Stomach (tissue), 8 donors: ENCODE measurements at regions not wholly inside any gene's neighbourhood (a gene's known extent, or its start where the extent isn't known, plus 50 kb on each side); places are given as distances from the start of the nearest gene placed in this dataset.
A peak's percentile ranks its signal among the peaks of the same experiment; 100 is the strongest.

Source experiments
- DNase-seq, 2 donors: peaks; one replicate each; pipeline versions ENCODE4 v3.0.0 to v3.0.0-alpha.2; 2013 to 2019
- H3K27ac ChIP-seq, 5 donors: fragments of 200-600 bp in 4 of 5; sonication (generic) in 4 of 5; one replicate each; pipeline ENCODE4 v1.5.1; 2013 to 2019; ENCODE audit warnings: mild to moderate bottlenecking in 1 of 5, moderate library complexity in 1 of 5
- H3K27me3 ChIP-seq, 3 donors: fragments of 200-600 bp; sonication (generic); one replicate each; pipeline ENCODE4 v1.5.1; 2017 to 2019; ENCODE audit warnings: mixed run types in 1 of 3
- H3K36me3 ChIP-seq, 4 donors: fragments of 200-600 bp; sonication (generic); 1 replicate in 3 of 4; 2 replicates in 1 of 4; pipeline ENCODE4 v1.5.1; 2016 to 2019
- H3K4me1 ChIP-seq, 4 donors: fragments of 200-600 bp; sonication (generic); one replicate each; pipeline ENCODE4 v1.5.1; 2016 to 2019
- H3K4me3 ChIP-seq, 4 donors: fragments of 200-600 bp; sonication (generic) in 3 of 4; one replicate each; pipeline ENCODE4 v1.5.1; 2016 to 2019; ENCODE audit warnings: mild to moderate bottlenecking in 1 of 4
- H3K9me3 ChIP-seq, 4 donors: fragments of 200-600 bp; sonication (generic); one replicate each; pipeline ENCODE4 v1.5.1; 2016 to 2019
- EP300 ChIP-seq: sonication (generic); formaldehyde crosslinking; IDR thresholded peaks from one replicate; pipeline ENCODE4 v1.6.1; 2017; ENCODE audit warnings: antibody characterized with exemption
- POLR2A ChIP-seq, 4 donors: fragments of 450-650 bp; IDR thresholded peaks; one replicate each; pipeline ENCODE4 v1.6.1; 2016; ENCODE audit warnings: antibody characterized with exemption in 4 of 4, control low read depth in 2 of 4, mild to moderate bottlenecking in 1 of 4, moderate library complexity in 1 of 4
- POLR2AphosphoS5 ChIP-seq, 3 donors: sonication (generic); formaldehyde crosslinking; IDR thresholded peaks; one replicate each; pipeline ENCODE4 v1.6.1; 2016; ENCODE audit warnings: antibody characterized with exemption in 3 of 3
- WGBS, 5 donors: extraction: QIAGEN DNeasy Blood & Tissue Kit in 3 of 5; methylation state at CpG; one replicate each; pipeline versions ENCODE4 v1.1.5 to v1.1.7; 2013 to 2018; 5-methylcytosine and 5-hydroxymethylcytosine counted together
- intact Hi-C: fragments of 100-400 bp; cut with DNase I; formaldehyde crosslinking; loops from one replicate; pipeline ENCODE4 v1.15.1; 2023; ENCODE audit warnings: low total_unique reads
- TF ChIP-seq, protein P1 (sequence below), 7 experiments: fragments of 450-650 bp in 4 of 7; fragments of 200-600 bp in 3 of 7; sonication (generic) in 3 of 7; IDR thresholded peaks; one replicate each; pipeline ENCODE4 v1.5.1; 2016 to 2019; ENCODE audit warnings: antibody characterized with exemption in 7 of 7, control low read depth in 2 of 7, mild to moderate bottlenecking in 1 of 7
- donor health status: healthy with polysubstance abuse.
- donor health status: Bipolar disorder and iron deficiency.
- donor health status: healthy.

DNA sequence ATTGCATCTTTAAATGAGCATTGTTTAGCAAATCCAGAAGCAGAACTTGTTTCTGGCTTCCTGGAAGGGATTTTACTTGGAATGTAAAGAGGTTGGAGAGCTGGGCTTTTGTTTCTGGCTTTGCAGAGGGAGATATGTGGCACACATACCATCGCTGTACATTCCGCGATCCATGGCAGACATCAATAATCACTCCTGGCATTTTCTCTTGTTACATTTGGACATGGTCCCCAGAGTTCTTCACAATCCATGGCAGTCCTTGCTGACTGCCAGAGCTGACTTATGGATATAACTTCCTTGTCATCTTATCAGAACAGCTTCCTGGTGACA lies 445.6 kb upstream of the SPRED2 start:
- no peak overlapping the region for H3K4me3 ChIP-seq

DNA sequence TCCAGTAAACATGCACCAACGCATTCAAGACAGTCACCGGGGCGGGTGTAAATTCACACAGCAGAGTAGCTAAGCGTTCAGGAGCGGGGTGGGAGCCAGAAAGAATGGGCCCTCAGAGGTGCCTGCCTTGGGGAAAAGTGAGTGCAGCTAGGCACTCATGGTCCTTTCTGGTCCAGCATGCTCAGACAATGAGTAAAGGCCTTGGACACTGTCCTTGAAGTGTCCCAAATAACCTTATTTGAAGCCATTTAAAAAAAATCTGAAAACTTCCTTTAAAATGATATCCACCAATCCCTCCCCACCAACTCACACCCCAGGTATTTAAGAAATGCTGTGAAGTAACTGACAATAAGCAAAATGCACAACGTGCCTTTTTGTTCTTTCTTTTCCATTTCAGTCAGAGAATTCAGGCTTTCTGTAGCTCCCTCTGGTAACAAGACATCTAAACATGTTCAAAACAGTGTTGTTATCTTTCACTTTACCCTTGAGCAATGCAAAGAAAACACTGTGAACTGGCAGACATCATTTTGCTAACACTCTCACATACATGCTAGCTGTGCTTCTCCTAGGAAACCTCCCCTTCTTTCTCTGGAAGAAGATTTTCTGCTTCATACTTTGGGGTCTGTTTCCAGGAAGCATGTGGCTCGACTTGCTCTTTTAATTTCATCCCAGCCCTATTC lies 445.1 kb upstream of the SPRED2 start:
- Histone ChIP-seq H3K4me3 (no peak overlapping the region), H3K9me3 (no peaks in the 10 kb centered on the region), H3K27me3 (no peaks in the 10 kb centered on the region), H3K4me1 (no peaks in the 10 kb centered on the region), H3K36me3 (no peaks in the 10 kb centered on the region), H3K27ac (no peak overlapping the region)
- DNase-seq: no peak
- WGBS, 5 donors: 56 to 74% (median 70%) methylated on average over 7 of the region's 7 CpGs
- no peak for TF ChIP-seq POLR2A (IDR thresholded peaks at IDR 0.05)
- TF ChIP-seq POLR2AphosphoS5 (IDR thresholded peaks at IDR 0.05): no peak
- no peak for TF ChIP-seq EP300
- TF ChIP-seq, protein P1, sequence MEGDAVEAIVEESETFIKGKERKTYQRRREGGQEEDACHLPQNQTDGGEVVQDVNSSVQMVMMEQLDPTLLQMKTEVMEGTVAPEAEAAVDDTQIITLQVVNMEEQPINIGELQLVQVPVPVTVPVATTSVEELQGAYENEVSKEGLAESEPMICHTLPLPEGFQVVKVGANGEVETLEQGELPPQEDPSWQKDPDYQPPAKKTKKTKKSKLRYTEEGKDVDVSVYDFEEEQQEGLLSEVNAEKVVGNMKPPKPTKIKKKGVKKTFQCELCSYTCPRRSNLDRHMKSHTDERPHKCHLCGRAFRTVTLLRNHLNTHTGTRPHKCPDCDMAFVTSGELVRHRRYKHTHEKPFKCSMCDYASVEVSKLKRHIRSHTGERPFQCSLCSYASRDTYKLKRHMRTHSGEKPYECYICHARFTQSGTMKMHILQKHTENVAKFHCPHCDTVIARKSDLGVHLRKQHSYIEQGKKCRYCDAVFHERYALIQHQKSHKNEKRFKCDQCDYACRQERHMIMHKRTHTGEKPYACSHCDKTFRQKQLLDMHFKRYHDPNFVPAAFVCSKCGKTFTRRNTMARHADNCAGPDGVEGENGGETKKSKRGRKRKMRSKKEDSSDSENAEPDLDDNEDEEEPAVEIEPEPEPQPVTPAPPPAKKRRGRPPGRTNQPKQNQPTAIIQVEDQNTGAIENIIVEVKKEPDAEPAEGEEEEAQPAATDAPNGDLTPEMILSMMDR (IDR thresholded peaks at IDR 0.05): no peak
- intact Hi-C loops: no loop called here

More for the DNA sequence above, 445.6 kb upstream of the SPRED2 start:
- TF ChIP-seq POLR2AphosphoS5 (IDR thresholded peaks at IDR 0.05) (no peak), EP300 (no peak), POLR2A (IDR thresholded peaks at IDR 0.05) (no peak)
- TF ChIP-seq, protein P1 (IDR thresholded peaks at IDR 0.05): no peak
- no peaks in the 10 kb centered on the region for H3K36me3 ChIP-seq
- intact Hi-C loops: no loop called here
- H3K27ac ChIP-seq: no peak overlapping the region
- WGBS, 5 donors: 54 to 77% (median 67%) methylated on average over 3 of the region's 3 CpGs
- no peaks in the 10 kb centered on the region for H3K27me3 ChIP-seq
- no peak for DNase-seq
- no peaks in the 10 kb centered on the region for H3K4me1 ChIP-seq
- no peaks in the 10 kb centered on the region for H3K9me3 ChIP-seq

DNA sequence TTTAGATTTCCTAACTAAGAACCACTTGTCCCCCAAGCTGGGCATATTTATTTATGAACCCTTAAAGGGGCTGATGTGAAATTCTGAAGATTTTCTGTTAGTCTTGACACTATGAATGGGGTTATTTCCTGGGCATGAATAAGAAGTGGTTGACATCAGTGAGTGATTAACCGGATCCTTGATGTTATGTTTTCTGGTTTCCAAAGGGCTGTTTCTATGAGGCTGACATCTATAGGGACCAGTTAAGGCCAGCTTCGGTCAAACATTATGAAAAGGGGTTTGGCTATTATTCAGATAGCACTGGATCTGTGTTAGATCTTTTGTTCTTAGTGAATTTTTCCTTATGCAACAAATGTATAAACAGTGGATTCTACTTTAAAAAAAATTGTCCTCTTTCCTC lies 443.7 kb upstream of the SPRED2 start:
- TF ChIP-seq POLR2AphosphoS5 (IDR thresholded peaks at IDR 0.05) (no peak), EP300 (no peak), POLR2A (IDR thresholded peaks at IDR 0.05) (no peak)
- TF ChIP-seq, protein P1 (IDR thresholded peaks at IDR 0.05): no peak
- no peaks in the 10 kb centered on the region for H3K27me3 ChIP-seq
- no peak overlapping the region for H3K4me3 ChIP-seq
- 34 to 50% (median 45%) methylated on average over 2 of the region's 2 CpGs for WGBS, 5 donors
- intact Hi-C loops: no loop called here
- H3K27ac ChIP-seq: no peak overlapping the region
- no peaks in the 10 kb centered on the region for H3K36me3 ChIP-seq
- H3K9me3 ChIP-seq: no peaks in the 10 kb centered on the region
- no peaks in the 10 kb centered on the region for H3K4me1 ChIP-seq
- peak in 1 of 2 donors; percentile 13 for DNase-seq

DNA sequence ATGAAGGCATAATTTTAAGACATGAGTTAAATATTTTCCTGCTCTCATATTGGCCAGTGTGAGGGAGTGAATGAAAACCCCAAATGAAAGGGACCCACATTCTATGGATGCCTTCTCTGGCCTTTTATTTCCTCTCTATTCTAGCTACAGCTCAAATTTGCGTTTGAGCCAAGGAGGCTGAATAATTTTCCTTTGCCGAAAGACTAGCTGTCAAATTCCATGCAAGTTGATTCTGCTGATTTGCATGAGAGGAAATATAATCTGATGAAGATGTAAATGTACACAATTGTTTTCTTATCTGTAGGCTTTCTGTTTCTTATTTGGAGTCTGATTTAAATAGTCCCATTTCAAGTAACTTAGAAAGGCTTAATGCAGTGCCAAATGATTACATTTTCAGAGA lies 438.4 kb upstream of the SPRED2 start:
- TF ChIP-seq POLR2AphosphoS5 (IDR thresholded peaks at IDR 0.05) (no peak), POLR2A (IDR thresholded peaks at IDR 0.05) (no peak), EP300 (no peak)
- TF ChIP-seq, protein P1 (IDR thresholded peaks at IDR 0.05): no peak
- WGBS, 5 donors: 83 to 94% (median 85%) methylated on average over 2 of the region's 2 CpGs
- no peaks in the 10 kb centered on the region for H3K9me3 ChIP-seq

More for the DNA sequence above, 438.4 kb upstream of the SPRED2 start:
- H3K27ac ChIP-seq: no peak overlapping the region
- intact Hi-C loops: no loop called here
- no peak for DNase-seq
- H3K27me3 ChIP-seq: peaks cover 0 to 11% (median 0%) of the 10 kb centered on the region in 3 donors
- no peaks in the 10 kb centered on the region for H3K4me1 ChIP-seq
- no peaks in the 10 kb centered on the region for H3K36me3 ChIP-seq
- no peak overlapping the region for H3K4me3 ChIP-seq
